Stimulated activated naive CD4-positive, alpha-beta T cell (primary cell): ENCODE measurements at regions not wholly inside any gene's neighbourhood (a gene's known extent, or its start where the extent isn't known, plus 50 kb on each side); places are given as distances from the start of the nearest gene placed in this dataset.
"Not testable (repeated sequence)": the region's sequence is repeated elsewhere in the genome, so short reads cannot be mapped to it uniquely, and the experiment has no call there.

ENCODE experiments used
- DNase-seq, 6 experiments: peaks; one replicate each; lab custom pipeline; 2025; lab: John Stamatoyannopoulos, UW

GRCh38 chr18:78816916-78817315, 162.7 kb upstream of the SALL3 start:
- no peak for DNase-seq

- DNase-seq: no peak
Measured at GRCh38 chr18:78818495-78818894, 161.1 kb upstream of the SALL3 start.

GRCh38 chr18:78818961-78819360, 160.7 kb upstream of the SALL3 start:
- DNase-seq: no peak

GRCh38 chr18:78820161-78820834, 159.3 kb upstream of the SALL3 start:
- no peak for DNase-seq

- no peak for DNase-seq
Measured at GRCh38 chr18:78821396-78821795, 158.2 kb upstream of the SALL3 start.

GRCh38 chr18:78822171-78822948, 157.3 kb upstream of the SALL3 start:
- no peak for DNase-seq

- DNase-seq: no peak
Measured at GRCh38 chr18:78822949-78823285, 156.7 kb upstream of the SALL3 start.

GRCh38 chr18:78825168-78825567, 154.4 kb upstream of the SALL3 start:
- DNase-seq: no peak

- no peak for DNase-seq
Measured at GRCh38 chr18:78826631-78827030, 153.0 kb upstream of the SALL3 start.

GRCh38 chr18:78827141-78827540, 152.5 kb upstream of the SALL3 start:
- DNase-seq: no peak

- DNase-seq: no peak
Measured at GRCh38 chr18:78828131-78828530, 151.5 kb upstream of the SALL3 start.

GRCh38 chr18:78829026-78829425, 150.6 kb upstream of the SALL3 start:
- DNase-seq: not testable (repeated sequence)

GRCh38 chr18:78830161-78830560, 149.5 kb upstream of the SALL3 start:
- no peak for DNase-seq

- no peak for DNase-seq
Measured at GRCh38 chr18:78830826-78831225, 148.8 kb upstream of the SALL3 start.

- DNase-seq: no peak
Measured at GRCh38 chr18:78831603-78832002, 148.0 kb upstream of the SALL3 start.

- DNase-seq: no peak
Measured at GRCh38 chr18:78833833-78834232, 145.8 kb upstream of the SALL3 start.

GRCh38 chr18:78836838-78837237, 142.8 kb upstream of the SALL3 start:
- DNase-seq: no peak

- DNase-seq: no peak
Measured at GRCh38 chr18:78837754-78838153, 141.9 kb upstream of the SALL3 start.

- no peak for DNase-seq
Measured at GRCh38 chr18:78838183-78838582, 141.4 kb upstream of the SALL3 start.

- no peak for DNase-seq
Measured at GRCh38 chr18:78849046-78849445, 130.6 kb upstream of the SALL3 start.

GRCh38 chr18:78849458-78849857, 130.2 kb upstream of the SALL3 start:
- DNase-seq: no peak

- DNase-seq: no peak
Measured at GRCh38 chr18:78853341-78853740, 126.3 kb upstream of the SALL3 start.

GRCh38 chr18:78855188-78855587, 124.4 kb upstream of the SALL3 start:
- no peak for DNase-seq
